Effector CD4-positive, alpha-beta T cell (primary cell): ENCODE measurements at regions not wholly inside any gene's neighbourhood (a gene's known extent, or its start where the extent isn't known, plus 50 kb on each side); places are given as distances from the start of the nearest gene placed in this dataset.
"Not testable (repeated sequence)": the region's sequence is repeated elsewhere in the genome, so short reads cannot be mapped to it uniquely, and the experiment has no call there.

Experiments
- DNase-seq: peaks from one replicate; pipeline ENCODE4 v3.0.0-alpha.2; 2020

DNA sequence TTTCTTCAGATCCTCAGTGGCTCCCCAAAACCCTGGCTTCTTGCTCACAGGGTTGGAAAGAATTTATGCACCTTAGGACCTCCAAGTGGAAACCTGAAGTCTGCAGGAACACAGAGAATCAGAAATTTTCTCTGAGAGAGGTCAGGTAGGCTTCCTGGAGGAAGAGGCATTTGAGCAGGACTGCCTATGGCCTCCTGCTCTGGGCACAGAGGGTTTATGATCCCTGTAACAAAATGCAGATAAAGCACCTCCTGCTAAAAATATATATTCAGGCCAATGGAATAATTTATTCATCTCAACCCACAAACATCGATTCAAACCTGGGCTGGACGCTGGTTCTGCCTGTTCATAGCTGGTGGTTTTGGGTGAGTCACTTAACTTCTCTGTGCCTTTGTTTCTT is 68.1 kb upstream of the FGF3 start:
- DNase-seq = no peak

DNA sequence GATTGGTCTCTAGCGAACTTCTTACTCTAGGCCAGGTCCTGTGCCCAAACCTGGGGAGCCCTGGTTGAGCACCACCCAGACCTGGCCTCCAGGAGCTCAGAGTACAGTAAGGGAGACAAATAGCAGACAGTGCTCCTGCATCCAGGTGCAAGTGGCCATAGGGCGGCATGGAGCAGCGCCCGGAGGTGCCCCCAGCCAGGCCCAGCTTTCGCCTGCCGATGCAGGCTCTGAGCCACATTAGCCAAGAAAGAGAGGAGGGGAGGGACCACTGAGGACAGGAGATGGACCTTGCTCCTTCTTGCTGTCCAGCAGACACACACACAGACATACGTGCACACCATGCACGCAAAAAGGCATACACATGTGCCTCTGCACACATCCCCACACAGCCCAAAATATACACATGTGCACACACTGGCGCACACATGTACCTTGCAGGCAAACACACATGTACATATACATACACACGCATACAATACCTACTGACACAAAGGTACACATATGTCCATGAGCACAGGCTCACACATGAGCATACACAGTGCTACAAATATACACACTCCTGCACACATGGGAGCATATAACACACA is 68.7 kb upstream of the FGF3 start:
- DNase-seq = no peak

- peak; percentile 58 for DNase-seq
Measured at GRCh38 chr11:69888483-69889181, 69.4 kb upstream of the FGF3 start.

GRCh38 chr11:69889400-69890318 is 70.4 kb upstream of the FGF3 start:
- DNase-seq = no peak

- no peak for DNase-seq
Measured at GRCh38 chr11:69890476-69890875, 71.3 kb upstream of the FGF3 start.

DNA sequence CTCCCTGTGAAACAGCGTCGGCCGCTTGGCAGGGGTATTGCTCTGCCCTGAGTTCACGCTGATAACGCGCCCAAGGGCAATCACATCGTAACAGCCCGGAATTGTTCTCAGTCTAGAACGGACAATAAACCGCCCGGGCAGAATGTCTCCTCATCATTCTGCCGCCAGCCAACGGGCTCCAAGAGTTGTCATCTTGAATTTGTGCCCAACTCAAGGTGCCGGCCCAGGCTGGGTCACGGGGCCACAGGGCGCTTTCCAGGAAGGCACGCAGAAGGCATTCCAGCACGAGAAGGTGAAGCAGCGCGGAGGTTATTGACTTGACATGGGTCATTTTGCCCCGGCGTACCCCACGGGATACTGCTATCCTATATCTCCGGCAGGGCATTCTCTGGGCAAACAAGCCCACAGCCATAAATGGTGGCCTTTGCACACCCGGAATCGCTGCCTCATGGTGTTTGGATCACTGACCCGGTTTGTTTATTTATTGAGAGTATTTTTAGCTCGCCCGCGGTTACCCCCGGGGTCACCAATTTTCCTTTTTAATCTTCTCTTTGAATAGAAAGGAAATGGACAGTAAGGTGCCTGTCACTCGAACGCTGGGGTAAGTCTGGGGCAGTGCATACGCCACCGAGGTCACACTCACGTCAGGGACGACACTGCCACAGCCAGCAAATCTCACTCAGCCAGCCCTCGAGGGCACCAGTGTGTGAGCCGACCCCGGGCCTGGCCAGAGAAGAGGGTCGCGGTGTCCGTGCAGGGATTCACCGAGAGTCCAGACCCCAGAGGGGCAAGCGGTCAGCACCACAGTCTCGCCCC is 72.4 kb upstream of the FGF3 start:
- DNase-seq = no peak

DNA sequence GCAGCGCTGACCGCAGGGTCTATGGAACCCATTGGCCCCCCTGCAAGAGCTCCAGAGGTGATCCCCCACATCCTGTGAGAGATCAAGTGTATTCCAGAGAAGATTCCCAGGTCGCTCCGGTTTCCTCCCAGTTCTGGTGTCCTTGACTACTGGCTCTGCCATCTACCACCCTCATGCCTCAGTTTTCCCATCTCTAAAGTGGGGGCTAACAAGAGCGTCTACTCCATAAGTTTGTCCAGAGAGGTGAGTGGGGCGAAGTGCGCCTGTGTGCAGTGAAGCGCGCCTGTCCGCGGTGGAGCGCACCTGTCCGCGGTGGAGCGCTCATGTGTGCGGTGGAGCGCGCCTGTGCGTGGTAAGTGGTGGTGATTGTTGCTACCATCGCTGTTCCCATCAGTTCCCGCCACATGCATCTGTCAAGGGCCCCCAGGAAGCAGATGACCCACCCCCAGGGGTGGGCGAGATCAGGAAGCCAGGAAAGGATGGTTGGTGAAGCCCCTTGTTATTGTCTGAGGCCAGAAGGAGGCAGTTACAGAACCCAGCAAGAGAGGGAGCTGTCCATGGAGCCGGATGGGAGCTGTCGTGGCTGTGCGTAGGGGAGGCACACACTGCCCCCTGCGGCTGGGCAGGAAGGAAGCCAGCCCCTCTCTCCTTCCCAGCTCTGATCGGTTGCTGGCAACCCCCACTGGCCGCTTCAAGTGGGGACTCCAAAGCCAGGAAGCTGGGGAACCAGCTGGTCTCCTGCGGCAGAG is 73.2 kb upstream of the FGF3 start:
- no peak for DNase-seq

DNA sequence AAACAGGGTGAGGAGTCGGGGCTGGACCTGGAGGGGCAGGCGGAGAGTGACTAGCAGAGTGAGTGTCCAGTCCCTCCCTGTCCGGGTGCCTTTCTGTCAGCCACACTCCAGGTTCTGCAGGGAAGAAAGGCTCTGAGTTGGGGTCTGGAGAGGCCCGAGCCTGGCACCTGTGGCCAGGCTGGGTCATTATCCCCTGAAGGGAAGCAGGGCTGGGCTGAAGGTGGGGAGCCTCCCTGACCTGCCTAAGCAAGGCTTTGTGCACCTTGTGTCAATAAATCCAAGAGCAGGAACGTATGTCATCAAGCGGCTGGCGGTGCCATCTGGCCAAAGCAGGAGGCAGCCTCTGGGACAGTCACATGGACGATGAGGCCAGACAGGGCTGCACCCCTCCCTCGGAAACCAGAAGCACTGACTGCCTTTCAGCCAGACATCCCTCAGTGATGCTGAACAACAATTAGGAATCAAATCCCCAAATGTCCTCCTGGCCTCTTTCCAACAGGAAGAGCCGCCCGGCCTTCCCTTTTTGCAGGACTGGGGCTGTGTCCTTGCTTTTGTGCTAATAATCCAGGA is 73.9 kb upstream of the FGF3 start:
- DNase-seq = no peak

DNA sequence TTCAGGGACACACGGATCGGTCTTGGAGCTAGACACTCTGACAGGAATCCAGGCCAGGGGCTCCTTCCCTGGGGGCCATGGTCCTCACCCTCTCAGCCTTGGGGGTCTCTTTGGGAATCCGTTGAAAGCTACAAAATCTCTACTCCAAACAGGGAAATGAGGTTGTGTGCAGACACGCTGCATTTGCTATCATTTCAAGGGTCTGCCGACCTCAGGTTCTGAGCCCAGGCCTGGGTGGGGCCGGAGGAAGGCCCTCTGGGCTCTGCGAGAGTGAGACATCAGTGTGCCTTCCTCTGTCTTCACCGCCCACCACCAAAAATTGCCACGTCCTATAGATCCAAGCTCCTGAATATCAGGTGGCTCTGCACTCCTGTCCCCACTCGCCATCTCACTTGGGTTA is 74.4 kb upstream of the FGF3 start:
- DNase-seq = no peak

DNA sequence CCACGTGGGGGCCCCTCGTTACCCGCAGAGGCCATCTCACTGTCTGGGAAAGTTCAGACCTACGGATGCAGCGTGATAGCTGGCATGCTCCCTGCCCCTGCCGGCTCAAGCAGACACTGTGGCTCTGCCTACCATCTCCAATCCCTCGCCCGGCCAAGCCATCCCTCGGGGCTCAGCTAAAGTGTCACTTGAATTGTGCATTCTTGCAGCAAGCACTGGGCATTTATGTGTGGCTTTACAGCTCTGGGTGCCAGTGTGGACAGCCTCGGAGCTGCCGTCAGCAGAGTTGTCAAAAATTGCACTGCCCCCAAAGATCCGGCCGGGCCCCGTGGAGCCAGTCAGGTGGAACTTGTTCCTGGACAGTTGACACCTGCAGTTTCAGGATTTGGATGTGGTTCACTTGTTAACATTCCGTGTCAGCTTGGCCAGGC is 75.0 kb upstream of the FGF3 start:
- no peak for DNase-seq

DNA sequence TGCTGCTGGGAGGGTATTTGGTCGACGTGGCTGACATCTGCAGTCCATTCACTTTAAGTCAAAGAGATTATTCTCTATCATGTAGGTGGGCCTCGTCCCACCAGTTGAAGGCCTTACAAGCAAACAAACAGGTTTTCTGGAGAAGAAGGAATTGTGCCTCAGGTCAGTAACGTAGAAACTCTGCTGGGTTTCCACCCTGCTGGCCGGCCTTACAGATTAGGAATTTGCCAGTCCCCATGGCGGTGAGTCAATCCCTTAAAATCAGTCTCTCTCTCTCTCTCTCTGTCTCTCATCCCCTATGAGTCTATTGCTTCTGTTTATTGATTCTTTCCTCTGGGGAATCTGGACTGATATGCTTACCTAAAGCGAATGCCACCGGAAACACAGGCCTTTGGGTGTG is 75.4 kb upstream of the FGF3 start:
- DNase-seq = no peak

- no peak for DNase-seq
Measured at GRCh38 chr11:69896250-69896649, 77.0 kb upstream of the FGF3 start.

DNA sequence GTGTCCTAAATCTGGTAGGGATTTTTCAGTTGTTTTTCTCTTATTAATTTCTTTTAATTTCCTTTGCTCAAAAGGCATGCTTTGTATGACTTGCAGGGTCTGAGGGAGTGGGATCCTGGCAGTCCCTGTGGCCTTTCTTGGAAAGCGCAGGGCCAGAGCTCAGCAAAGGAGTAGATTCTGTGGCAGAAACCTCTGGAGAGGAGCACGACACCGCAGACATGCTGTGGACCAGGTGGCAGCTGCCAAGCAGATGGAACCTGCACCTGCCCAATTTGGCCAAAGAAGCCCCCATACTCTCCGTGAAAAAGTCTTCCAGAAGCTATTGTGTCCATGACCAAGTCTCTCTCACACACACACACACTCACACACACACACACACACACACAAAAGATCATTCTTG is 78.9 kb upstream of the FGF3 start:
- no peak for DNase-seq

GRCh38 chr11:69899957-69900821 is 81.0 kb upstream of the FGF3 start:
- no peak for DNase-seq

DNA sequence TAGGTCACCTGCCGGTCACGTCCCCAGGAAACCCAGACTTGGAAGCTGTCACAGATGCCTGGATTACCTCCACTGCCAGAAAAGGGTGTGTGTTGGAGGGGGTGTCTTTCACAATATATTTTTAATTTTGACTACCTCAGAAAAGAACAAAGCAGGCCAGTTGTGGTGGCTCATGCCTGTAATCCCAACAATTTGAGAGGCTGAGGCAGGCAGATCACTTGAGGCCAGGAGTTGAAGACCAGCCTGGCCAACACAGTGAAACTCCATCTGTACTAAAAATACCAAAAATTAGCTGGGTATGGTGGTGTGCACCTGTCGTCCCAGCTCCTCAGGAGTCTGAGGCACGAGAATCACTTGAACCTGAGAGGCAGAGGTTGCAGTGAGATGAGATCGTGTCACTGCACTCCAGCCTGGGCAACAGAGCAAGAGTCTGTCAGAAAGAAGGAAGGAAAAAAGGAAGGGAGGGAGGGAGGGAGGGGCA is 81.6 kb upstream of the FGF3 start:
- not testable (repeated sequence) for DNase-seq

DNA sequence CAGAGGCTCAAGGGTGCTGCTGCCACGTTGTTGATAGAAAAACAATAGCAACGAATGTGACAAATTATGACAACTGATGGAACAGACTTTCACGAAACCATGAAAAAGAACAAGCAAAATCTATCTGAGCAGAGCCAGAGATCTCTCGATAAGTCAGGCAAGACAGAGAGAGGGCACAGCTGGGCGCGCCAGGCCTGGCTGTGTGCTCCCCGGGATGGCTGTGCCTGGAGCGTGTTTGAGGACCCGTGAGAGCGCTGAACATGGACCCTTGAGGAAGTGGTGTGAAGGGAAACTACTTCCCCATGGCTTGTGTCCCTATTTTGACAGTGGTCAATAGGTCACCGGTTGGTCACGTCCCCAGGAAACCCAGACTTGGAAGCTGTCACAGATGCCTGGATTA is 83.1 kb upstream of the FGF3 start:
- no peak for DNase-seq

- no peak for DNase-seq
Measured at GRCh38 chr11:69903211-69903610, 84.0 kb upstream of the FGF3 start.

DNA sequence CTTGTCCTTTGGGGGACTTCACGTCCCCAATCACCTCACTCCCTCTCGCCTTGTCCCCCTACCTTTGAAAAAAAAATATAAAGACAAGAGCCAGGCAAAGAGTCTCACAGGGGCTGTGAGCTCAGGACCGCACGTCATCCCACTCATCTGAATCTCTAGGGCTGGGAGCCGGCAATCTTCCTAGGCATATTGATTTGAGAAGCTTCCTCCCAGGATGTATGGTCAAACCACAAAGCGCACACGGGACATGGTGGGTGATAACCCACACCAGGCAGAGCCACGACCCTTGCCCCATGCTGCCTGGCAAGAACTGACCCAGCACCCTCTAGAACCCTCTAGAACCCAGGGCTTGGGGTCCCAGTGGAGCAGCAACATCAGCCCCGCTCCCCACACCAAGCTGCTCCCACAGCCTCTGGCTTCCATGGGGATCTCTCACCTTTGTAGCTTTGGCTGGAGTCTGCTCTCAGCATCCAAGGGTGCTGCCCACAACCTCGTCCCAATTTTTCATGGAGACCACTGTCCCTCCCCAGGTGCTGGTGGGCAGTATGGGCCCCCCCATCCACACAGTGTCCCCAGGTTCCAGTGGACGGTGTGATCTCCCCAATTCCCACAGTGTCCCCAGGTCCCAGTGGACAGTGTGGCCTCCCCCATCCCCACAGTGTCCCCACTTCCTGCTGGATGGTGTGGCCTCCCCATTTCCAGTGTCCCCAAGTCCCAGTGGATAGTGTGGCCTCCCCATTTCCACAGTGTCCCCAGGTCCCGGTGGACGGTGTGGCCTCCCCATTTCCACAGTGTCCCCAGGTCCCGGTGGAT is 85.2 kb upstream of the FGF3 start:
- DNase-seq = no peak

- DNase-seq = no peak
Measured at GRCh38 chr11:69904974-69905535, 85.8 kb upstream of the FGF3 start.
